OCI-LY7 (cell line): ENCODE measurements at regions not wholly inside any gene's neighbourhood (a gene's known extent, or its start where the extent isn't known, plus 50 kb on each side); places are given as distances from the start of the nearest gene placed in this dataset.

Source experiments
- CTCF ChIP-seq: fragments of 200-600 bp; sonication (generic); conservative IDR thresholded peaks from 2 replicates; pipeline ENCODE4 v1.5.1; 2014; ENCODE audit warnings: mild to moderate bottlenecking, antibody characterized with exemption, low read length, moderate library complexity, mixed read lengths
- EZH2phosphoT487 ChIP-seq: fragments of 200-600 bp; sonication (generic); IDR thresholded peaks from 2 replicates; pipeline ENCODE4 v1.6.1; 2018; ENCODE audit warnings: low read depth, borderline replicate concordance, mild to moderate bottlenecking, mixed run types, antibody characterized with exemption, low read length, moderate library complexity, mixed read lengths

- peak; percentile 72 for TF ChIP-seq CTCF
- no peak for TF ChIP-seq EZH2phosphoT487
These were observed 78.0 kb upstream of the DRD5 start for GRCh38 chr4:9703391-9703790.
